ENCODE measurements at regions not wholly inside any gene's neighbourhood (a gene's known extent, or its start where the extent isn't known, plus 50 kb on each side); places are given as distances from the start of the nearest gene placed in this dataset.

GRCh38 chr2:65564299-65564698 is 131.9 kb upstream of the SPRED2 start:
- Histone ChIP-seq H3K27ac (no peak overlapping the region), H3K9me3 (ENCODE audit: severe bottlenecking) (no peaks in the 10 kb centered on the region), H3K36me3 (no peaks in the 10 kb centered on the region), H3K27me3 (ENCODE audit: insufficient read depth, low read depth, severe bottlenecking) (no peaks in the 10 kb centered on the region), H3K4me3 (ENCODE audit: low read depth, low read length) (no peak overlapping the region)
- TF ChIP-seq CTCF (IDR thresholded peaks at IDR 0.05; ENCODE audit: low read depth, low read length): no peak
- DNase-seq: no peak

GRCh38 chr2:65562890-65563289 is 130.5 kb upstream of the SPRED2 start:
- Histone ChIP-seq H3K27me3 (ENCODE audit: insufficient read depth, low read depth, severe bottlenecking) (no peaks in the 10 kb centered on the region), H3K9me3 (ENCODE audit: severe bottlenecking) (no peaks in the 10 kb centered on the region), H3K27ac (no peak overlapping the region), H3K36me3 (no peaks in the 10 kb centered on the region), H3K4me3 (ENCODE audit: low read depth, low read length) (no peak overlapping the region)
- TF ChIP-seq CTCF (IDR thresholded peaks at IDR 0.05; ENCODE audit: low read depth, low read length): no peak
- no peak for DNase-seq

GRCh38 chr2:65558743-65559142 is 126.3 kb upstream of the SPRED2 start:
- DNase-seq: no peak

GRCh38 chr2:65557616-65558573 is 125.5 kb upstream of the SPRED2 start:
- no peak for TF ChIP-seq CTCF (IDR thresholded peaks at IDR 0.05; ENCODE audit: low read depth, low read length)
- H3K27ac ChIP-seq: no peak overlapping the region
- H3K36me3 ChIP-seq: no peaks in the 10 kb centered on the region
- no peaks in the 10 kb centered on the region for H3K9me3 ChIP-seq (ENCODE audit: severe bottlenecking)
- no peak overlapping the region for H3K4me3 ChIP-seq (ENCODE audit: low read depth, low read length)
- H3K27me3 ChIP-seq (ENCODE audit: insufficient read depth, low read depth, severe bottlenecking): no peaks in the 10 kb centered on the region
- DNase-seq: peak; percentile 22

More at GRCh38 chr2:65558743-65559142, 126.3 kb upstream of the SPRED2 start:
- no peak overlapping the region for H3K27ac ChIP-seq
- no peaks in the 10 kb centered on the region for H3K9me3 ChIP-seq (ENCODE audit: severe bottlenecking)
- TF ChIP-seq CTCF (IDR thresholded peaks at IDR 0.05; ENCODE audit: low read depth, low read length): no peak
- H3K27me3 ChIP-seq (ENCODE audit: insufficient read depth, low read depth, severe bottlenecking): no peaks in the 10 kb centered on the region
- no peak overlapping the region for H3K4me3 ChIP-seq (ENCODE audit: low read depth, low read length)
- H3K36me3 ChIP-seq: no peaks in the 10 kb centered on the region

- no peaks in the 10 kb centered on the region for H3K36me3 ChIP-seq
- no peaks in the 10 kb centered on the region for H3K27me3 ChIP-seq (ENCODE audit: insufficient read depth, low read depth, severe bottlenecking)
- no peaks in the 10 kb centered on the region for H3K9me3 ChIP-seq (ENCODE audit: severe bottlenecking)
- H3K27ac ChIP-seq: no peak overlapping the region
- no peak for DNase-seq
- H3K4me3 ChIP-seq (ENCODE audit: low read depth, low read length): no peak overlapping the region
- no peak for TF ChIP-seq CTCF (IDR thresholded peaks at IDR 0.05; ENCODE audit: low read depth, low read length)
These were observed 122.6 kb upstream of the SPRED2 start for GRCh38 chr2:65554765-65555591.

Data from WERI-Rb-1 (cell line).